ENCODE measurements at regions not wholly inside any gene's neighbourhood (a gene's known extent, or its start where the extent isn't known, plus 50 kb on each side); places are given as distances from the start of the nearest gene placed in this dataset.

- Histone ChIP-seq H3K4me3 (ENCODE audit: low read depth, low read length) (no peak overlapping the region), H3K9me3 (no peaks in the 10 kb centered on the region), H3K36me3 (ENCODE audit: control insufficient read depth, insufficient read depth, low read length) (no peaks in the 10 kb centered on the region), H3K4me1 (peaks cover 24% of the 10 kb centered on the region), H3K27me3 (replicated peaks; ENCODE audit: control insufficient read depth, insufficient read depth, low read length) (no peaks in the 10 kb centered on the region)
- ChIA-PET CTCF (no interaction called here), POLR2A (no interaction called here)
- intact Hi-C loops (cut with micrococcal nuclease; ENCODE audit: unreplicated experiment), result loop anchor here (2.0 kb wide), 1 partner anchor 15 kb away; no protein-coding TSS in a partner anchor
- H3K4me1 Mint-ChIP-seq (ENCODE audit: low read depth, unreplicated experiment), result peaks cover 12% of the 10 kb centered on the region
- no peak for DNase-seq
- TF ChIP-seq, protein P1, sequence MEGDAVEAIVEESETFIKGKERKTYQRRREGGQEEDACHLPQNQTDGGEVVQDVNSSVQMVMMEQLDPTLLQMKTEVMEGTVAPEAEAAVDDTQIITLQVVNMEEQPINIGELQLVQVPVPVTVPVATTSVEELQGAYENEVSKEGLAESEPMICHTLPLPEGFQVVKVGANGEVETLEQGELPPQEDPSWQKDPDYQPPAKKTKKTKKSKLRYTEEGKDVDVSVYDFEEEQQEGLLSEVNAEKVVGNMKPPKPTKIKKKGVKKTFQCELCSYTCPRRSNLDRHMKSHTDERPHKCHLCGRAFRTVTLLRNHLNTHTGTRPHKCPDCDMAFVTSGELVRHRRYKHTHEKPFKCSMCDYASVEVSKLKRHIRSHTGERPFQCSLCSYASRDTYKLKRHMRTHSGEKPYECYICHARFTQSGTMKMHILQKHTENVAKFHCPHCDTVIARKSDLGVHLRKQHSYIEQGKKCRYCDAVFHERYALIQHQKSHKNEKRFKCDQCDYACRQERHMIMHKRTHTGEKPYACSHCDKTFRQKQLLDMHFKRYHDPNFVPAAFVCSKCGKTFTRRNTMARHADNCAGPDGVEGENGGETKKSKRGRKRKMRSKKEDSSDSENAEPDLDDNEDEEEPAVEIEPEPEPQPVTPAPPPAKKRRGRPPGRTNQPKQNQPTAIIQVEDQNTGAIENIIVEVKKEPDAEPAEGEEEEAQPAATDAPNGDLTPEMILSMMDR (IDR thresholded peaks at IDR 0.05; ENCODE audit: insufficient read depth in 1 of 2, low read depth in 1 of 2, low read length in 1 of 2, severe bottlenecking in 1 of 2, unreplicated experiment in 1 of 2), result no peak
- no peak overlapping the region for H3K4me3 Mint-ChIP-seq (ENCODE audit: unreplicated experiment)
- no peaks in the 10 kb centered on the region for H3K27me3 Mint-ChIP-seq (ENCODE audit: insufficient read depth, unreplicated experiment)
- H3K36me3 Mint-ChIP-seq (ENCODE audit: insufficient read depth, unreplicated experiment), result no peaks in the 10 kb centered on the region
- no peaks in the 10 kb centered on the region for H3K9me3 Mint-ChIP-seq (ENCODE audit: unreplicated experiment)
- no TSS peak for BruUV-seq (replicated peaks)
- peak overlapping the region; percentile 28 for H3K27ac Mint-ChIP-seq (ENCODE audit: unreplicated experiment)
Observed at GRCh38 chr6:145547594-145548335, 187.6 kb downstream of the EPM2A start.

GRCh38 chr6:145548933-145549648 is 186.2 kb downstream of the EPM2A start:
- H3K27me3 Mint-ChIP-seq (ENCODE audit: insufficient read depth, unreplicated experiment), result no peaks in the 10 kb centered on the region
- peaks cover 12% of the 10 kb centered on the region for H3K4me1 Mint-ChIP-seq (ENCODE audit: low read depth, unreplicated experiment)
- no peaks in the 10 kb centered on the region for H3K36me3 Mint-ChIP-seq (ENCODE audit: insufficient read depth, unreplicated experiment)
- peak overlapping the region; percentile 28 for H3K27ac Mint-ChIP-seq (ENCODE audit: unreplicated experiment)
- POLR2A ChIA-PET, result no interaction called here
- Histone ChIP-seq H3K4me1 (peaks cover 24% of the 10 kb centered on the region), H3K9me3 (no peaks in the 10 kb centered on the region), H3K4me3 (ENCODE audit: low read depth, low read length) (no peak overlapping the region), H3K36me3 (ENCODE audit: control insufficient read depth, insufficient read depth, low read length) (no peaks in the 10 kb centered on the region), H3K27me3 (replicated peaks; ENCODE audit: control insufficient read depth, insufficient read depth, low read length) (no peaks in the 10 kb centered on the region)
- intact Hi-C loops (cut with micrococcal nuclease; ENCODE audit: unreplicated experiment), result loop anchor here (2.0 kb wide), 1 partner anchor 16 kb away; no protein-coding TSS in a partner anchor
- TF ChIP-seq, protein P1 (IDR thresholded peaks at IDR 0.05; ENCODE audit: insufficient read depth in 1 of 2, low read depth in 1 of 2, low read length in 1 of 2, severe bottlenecking in 1 of 2, unreplicated experiment in 1 of 2), result no peak
- H3K9me3 Mint-ChIP-seq (ENCODE audit: unreplicated experiment), result no peaks in the 10 kb centered on the region
- no TSS peak for BruUV-seq (replicated peaks)
- CTCF ChIA-PET, result no interaction called here
- peak in 1 of 2 experiments; percentile 9 for DNase-seq
- no peak overlapping the region for H3K4me3 Mint-ChIP-seq (ENCODE audit: unreplicated experiment)

DNA sequence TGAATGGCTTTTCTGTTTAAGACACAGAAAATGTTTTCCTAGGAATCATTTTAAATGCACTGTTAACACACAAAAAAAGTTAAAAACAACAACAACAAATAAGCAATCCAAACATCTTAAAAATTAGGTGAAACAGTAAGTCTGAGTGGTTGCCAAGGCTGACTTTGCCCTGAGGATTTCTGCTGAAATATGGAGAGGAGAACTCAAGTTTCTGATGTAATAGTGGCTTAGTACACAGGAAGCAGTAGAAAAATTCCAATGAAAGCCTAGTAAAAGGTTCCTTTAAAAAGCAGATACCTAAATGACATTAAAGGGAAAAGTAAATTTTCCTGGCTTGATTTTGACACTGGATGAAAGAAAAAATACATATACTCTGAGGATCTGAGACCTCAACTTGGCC is 184.2 kb downstream of the EPM2A start:
- Mint-ChIP-seq H3K4me3 (ENCODE audit: unreplicated experiment) (no peak overlapping the region), H3K27ac (ENCODE audit: unreplicated experiment) (no peak overlapping the region), H3K36me3 (ENCODE audit: insufficient read depth, unreplicated experiment) (no peaks in the 10 kb centered on the region), H3K9me3 (ENCODE audit: unreplicated experiment) (no peaks in the 10 kb centered on the region), H3K4me1 (ENCODE audit: low read depth, unreplicated experiment) (peaks cover 12% of the 10 kb centered on the region), H3K27me3 (ENCODE audit: insufficient read depth, unreplicated experiment) (no peaks in the 10 kb centered on the region)
- TF ChIP-seq, protein P1 (IDR thresholded peaks at IDR 0.05; ENCODE audit: insufficient read depth in 1 of 2, low read depth in 1 of 2, low read length in 1 of 2, severe bottlenecking in 1 of 2, unreplicated experiment in 1 of 2), result no peak
- no TSS peak for BruUV-seq (replicated peaks)
- ChIA-PET POLR2A (no interaction called here), CTCF (no interaction called here)
- H3K9me3 ChIP-seq, result no peaks in the 10 kb centered on the region
- no peaks in the 10 kb centered on the region for H3K36me3 ChIP-seq (ENCODE audit: control insufficient read depth, insufficient read depth, low read length)
- no peak overlapping the region for H3K4me3 ChIP-seq (ENCODE audit: low read depth, low read length)
- H3K27me3 ChIP-seq (replicated peaks; ENCODE audit: control insufficient read depth, insufficient read depth, low read length), result no peaks in the 10 kb centered on the region
- intact Hi-C loops (cut with micrococcal nuclease; ENCODE audit: unreplicated experiment), result no loop called here
- peaks cover 24% of the 10 kb centered on the region for H3K4me1 ChIP-seq
- DNase-seq, result no peak
